HEK293 (cell line): ENCODE measurements at regions not wholly inside any gene's neighbourhood (a gene's known extent, or its start where the extent isn't known, plus 50 kb on each side); places are given as distances from the start of the nearest gene placed in this dataset.

Experiments used
- CTCF ChIA-PET: fragments of 350-600 bp; formaldehyde crosslinking; extraction: SDS; loops from one replicate; lab custom pipeline; 2021; ENCODE audit warnings: antibody characterized with exemption; lab: Yijun Ruan, JAX
- POLR2A ChIA-PET: fragments of 300-600 bp; formaldehyde crosslinking; extraction: SDS; loops from one replicate; lab custom pipeline; 2020; ENCODE audit warnings: antibody characterized with exemption, inconsistent platforms; lab: Yijun Ruan, JAX
- H3K27ac ChIP-seq: fragments of 200-500 bp; sonication (Bioruptor generic); 2 replicates; pipeline ENCODE4 v1.5.1; 2014; ENCODE audit warnings: low read depth, low read length, control low read depth, inconsistent platforms; ENCODE audit errors: extremely low read depth
- H3K36me3 ChIP-seq, 2 experiments: fragments of 200-500 bp in 1 of 2; sonication (Bioruptor generic) in 1 of 2; 1 replicate in 1 of 2; 2 replicates in 1 of 2; pipeline ENCODE4 v1.5.1; 2014 to 2017; ENCODE audit warnings: inconsistent platforms in 2 of 2, low read length in 2 of 2; ENCODE audit not compliant: control insufficient read depth in 2 of 2, insufficient read depth in 1 of 2
- H3K4me1 ChIP-seq: fragments of 200-500 bp; sonication (Bioruptor generic); 2 replicates; pipeline ENCODE4 v1.5.1; 2014; ENCODE audit warnings: mild to moderate bottlenecking, low read length, inconsistent platforms; ENCODE audit not compliant: control insufficient read depth, insufficient read depth
- H3K4me3 ChIP-seq: 2 replicates; pipeline ENCODE4 v1.5.1; 2011; ENCODE audit warnings: low read depth, mild to moderate bottlenecking, control low read depth, low read length, moderate library complexity
- H3K9me3 ChIP-seq: fragments of 200-500 bp; sonication (Bioruptor generic); 2 replicates; pipeline ENCODE4 v1.5.1; 2014; ENCODE audit warnings: low read depth, low read length, inconsistent platforms; ENCODE audit not compliant: control insufficient read depth, insufficient read depth
- AEBP2 ChIP-seq: fragments of 450-650 bp; formaldehyde crosslinking; IDR thresholded peaks from 2 replicates; pipeline ENCODE4 v1.5.1; 2016; ENCODE audit warnings: missing biosample characterization, missing genetic modification characterization, borderline replicate concordance
- GLI4 ChIP-seq: fragments of 450-650 bp; formaldehyde crosslinking; IDR thresholded peaks from 2 replicates; pipeline ENCODE4 v1.5.1; 2016; ENCODE audit warnings: missing biosample characterization, missing genetic modification characterization
- HOXA7 ChIP-seq: sonication (generic); formaldehyde crosslinking; IDR thresholded peaks from 2 replicates; pipeline ENCODE4 v1.8.1; 2022; ENCODE audit warnings: missing genetic modification reagents, borderline replicate concordance
- SETDB1 ChIP-seq: IDR thresholded peaks from one replicate; pipeline ENCODE4 v1.6.1; 2017; ENCODE audit warnings: mild to moderate bottlenecking, low read length, moderate library complexity, mixed read lengths; ENCODE audit not compliant: insufficient read length
- YY1 ChIP-seq: fragments of 450-650 bp; formaldehyde crosslinking; IDR thresholded peaks from 2 replicates; pipeline ENCODE4 v1.5.1; 2018; ENCODE audit warnings: missing biosample characterization, missing genetic modification characterization
- ZNF202 ChIP-seq: fragments of 450-650 bp; formaldehyde crosslinking; IDR thresholded peaks from 2 replicates; pipeline ENCODE4 v1.5.1; 2016; ENCODE audit warnings: missing biosample characterization, missing genetic modification characterization, borderline replicate concordance
- ZNF221 ChIP-seq: fragments of 450-650 bp; formaldehyde crosslinking; IDR thresholded peaks from 2 replicates; pipeline ENCODE4 v1.5.1; 2017; ENCODE audit warnings: missing biosample characterization, missing genetic modification characterization, borderline replicate concordance
- ZNF302 ChIP-seq: fragments of 450-650 bp; formaldehyde crosslinking; IDR thresholded peaks from 2 replicates; pipeline ENCODE4 v1.5.1; 2016; ENCODE audit warnings: missing biosample characterization, missing genetic modification characterization, low read depth
- ZNF391 ChIP-seq: fragments of 450-650 bp; formaldehyde crosslinking; IDR thresholded peaks from 2 replicates; pipeline ENCODE4 v1.5.1; 2016; ENCODE audit warnings: low read depth, missing biosample characterization, missing genetic modification characterization, borderline replicate concordance
- ZNF398 ChIP-seq: fragments of 450-650 bp; formaldehyde crosslinking; IDR thresholded peaks from 2 replicates; pipeline ENCODE4 v1.5.1; 2017; ENCODE audit warnings: missing biosample characterization, missing genetic modification characterization
- ZNF423 ChIP-seq: fragments of 450-650 bp; formaldehyde crosslinking; IDR thresholded peaks from 2 replicates; pipeline ENCODE4 v1.5.1; 2016; ENCODE audit warnings: missing biosample characterization, missing genetic modification characterization
- ZNF426 ChIP-seq: fragments of 450-650 bp; formaldehyde crosslinking; IDR thresholded peaks from 2 replicates; pipeline ENCODE4 v1.5.1; 2017; ENCODE audit warnings: missing biosample characterization, missing genetic modification characterization, mild to moderate bottlenecking, inconsistent platforms, moderate library complexity
- ZNF513 ChIP-seq: fragments of 450-650 bp; IDR thresholded peaks from 2 replicates; pipeline ENCODE4 v1.5.1; 2018; ENCODE audit warnings: missing biosample characterization, missing genetic modification characterization
- ZNF571 ChIP-seq: fragments of 450-650 bp; formaldehyde crosslinking; IDR thresholded peaks from 2 replicates; pipeline ENCODE4 v1.5.0; 2017; ENCODE audit warnings: missing biosample characterization, missing genetic modification characterization
- ZNF596 ChIP-seq: fragments of 450-650 bp; IDR thresholded peaks from 2 replicates; pipeline ENCODE4 v1.5.0; 2018; ENCODE audit warnings: missing biosample characterization, mild to moderate bottlenecking, missing genetic modification characterization, moderate library complexity
- ZNF701 ChIP-seq: fragments of 450-650 bp; formaldehyde crosslinking; IDR thresholded peaks from 2 replicates; pipeline ENCODE4 v1.5.1; 2016; ENCODE audit warnings: missing biosample characterization, missing genetic modification characterization
- ZNF707 ChIP-seq: fragments of 450-650 bp; formaldehyde crosslinking; IDR thresholded peaks from 2 replicates; pipeline ENCODE4 v1.5.1; 2016; ENCODE audit warnings: missing biosample characterization, missing genetic modification characterization
- ZNF830 ChIP-seq: fragments of 450-650 bp; IDR thresholded peaks from 2 replicates; pipeline ENCODE4 v1.5.0; 2018; ENCODE audit warnings: missing biosample characterization, missing genetic modification characterization, low read depth, mild to moderate bottlenecking, moderate library complexity
- ZNF837 ChIP-seq: fragments of 450-650 bp; formaldehyde crosslinking; IDR thresholded peaks from 2 replicates; pipeline ENCODE4 v1.5.1; 2016; ENCODE audit warnings: missing biosample characterization, missing genetic modification characterization
- TF ChIP-seq, protein P1 (sequence below): fragments of 450-650 bp; formaldehyde crosslinking; IDR thresholded peaks from 2 replicates; pipeline ENCODE4 v1.5.0; 2017; ENCODE audit warnings: missing biosample characterization, missing genetic modification characterization, borderline replicate concordance
- TF ChIP-seq, protein P2 (sequence below): fragments of 450-650 bp; formaldehyde crosslinking; IDR thresholded peaks from 2 replicates; pipeline ENCODE4 v1.5.1; 2017; ENCODE audit warnings: missing biosample characterization, mild to moderate bottlenecking, missing genetic modification characterization, moderate library complexity
- TF ChIP-seq, protein P3 (sequence below): fragments of 450-650 bp; formaldehyde crosslinking; IDR thresholded peaks from 2 replicates; pipeline ENCODE4 v1.5.1; 2016; ENCODE audit warnings: missing biosample characterization, missing genetic modification characterization

DNA sequence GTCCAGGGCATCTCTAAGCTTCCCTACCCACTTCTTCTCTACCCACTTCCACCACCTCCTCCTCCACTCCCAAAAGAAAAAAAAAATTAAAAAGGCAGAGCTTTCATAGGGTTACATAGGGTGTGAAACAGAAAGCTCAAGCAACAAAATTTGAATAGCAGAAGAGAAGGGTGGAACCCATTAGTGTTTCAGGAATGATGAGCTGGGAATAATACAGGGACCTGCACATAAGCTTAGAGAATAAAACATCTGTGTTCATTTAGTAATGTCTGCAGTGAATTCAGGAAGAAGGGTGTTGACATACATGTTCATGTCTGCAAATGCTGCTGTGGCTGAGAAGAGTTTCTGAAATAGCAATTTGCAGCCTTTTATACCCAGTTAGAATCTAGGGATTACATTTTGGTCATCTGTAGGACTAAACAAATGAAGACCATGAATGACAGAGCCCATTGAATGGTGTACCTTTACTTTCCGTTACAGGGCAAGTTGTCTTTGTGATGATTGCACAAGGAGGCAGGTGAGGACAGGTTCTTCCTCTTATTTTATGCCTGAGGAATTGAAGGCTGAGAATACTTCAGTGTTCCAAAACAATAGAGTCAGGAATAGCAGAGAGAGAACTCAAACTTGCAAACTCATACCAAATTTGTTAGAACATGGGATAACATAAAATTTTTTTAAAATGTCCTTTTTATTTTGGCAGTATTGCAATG is 975.1 kb downstream of the TFAP2A start (continued):
- TF ChIP-seq, protein P1, sequence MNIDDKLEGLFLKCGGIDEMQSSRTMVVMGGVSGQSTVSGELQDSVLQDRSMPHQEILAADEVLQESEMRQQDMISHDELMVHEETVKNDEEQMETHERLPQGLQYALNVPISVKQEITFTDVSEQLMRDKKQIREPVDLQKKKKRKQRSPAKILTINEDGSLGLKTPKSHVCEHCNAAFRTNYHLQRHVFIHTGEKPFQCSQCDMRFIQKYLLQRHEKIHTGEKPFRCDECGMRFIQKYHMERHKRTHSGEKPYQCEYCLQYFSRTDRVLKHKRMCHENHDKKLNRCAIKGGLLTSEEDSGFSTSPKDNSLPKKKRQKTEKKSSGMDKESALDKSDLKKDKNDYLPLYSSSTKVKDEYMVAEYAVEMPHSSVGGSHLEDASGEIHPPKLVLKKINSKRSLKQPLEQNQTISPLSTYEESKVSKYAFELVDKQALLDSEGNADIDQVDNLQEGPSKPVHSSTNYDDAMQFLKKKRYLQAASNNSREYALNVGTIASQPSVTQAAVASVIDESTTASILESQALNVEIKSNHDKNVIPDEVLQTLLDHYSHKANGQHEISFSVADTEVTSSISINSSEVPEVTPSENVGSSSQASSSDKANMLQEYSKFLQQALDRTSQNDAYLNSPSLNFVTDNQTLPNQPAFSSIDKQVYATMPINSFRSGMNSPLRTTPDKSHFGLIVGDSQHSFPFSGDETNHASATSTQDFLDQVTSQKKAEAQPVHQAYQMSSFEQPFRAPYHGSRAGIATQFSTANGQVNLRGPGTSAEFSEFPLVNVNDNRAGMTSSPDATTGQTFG (tag by site-specific recombination): no peak
- TF ChIP-seq ZNF302 (tag by site-specific recombination): no peak
- TF ChIP-seq ZNF707 (tag by site-specific recombination): no peak
- no peak for TF ChIP-seq ZNF701 (tag by site-specific recombination)

DNA sequence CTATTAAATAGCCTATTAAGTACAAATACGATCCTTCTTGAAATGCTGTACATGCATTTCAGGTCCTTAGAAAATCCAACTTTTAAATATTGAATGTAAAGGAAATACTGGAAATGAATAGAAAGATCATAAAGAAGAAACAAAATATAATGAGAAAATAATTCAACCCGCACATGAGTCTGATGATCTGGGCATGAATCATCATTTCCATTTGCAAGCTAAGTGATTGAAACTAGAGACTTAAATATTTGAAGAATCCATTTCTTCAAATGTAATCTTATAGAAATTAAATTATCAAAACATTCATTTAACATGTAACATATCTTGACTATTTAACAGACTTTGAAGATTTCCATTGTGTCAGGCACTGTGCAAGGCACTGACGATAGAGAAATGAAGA is 977.0 kb downstream of the TFAP2A start:
- no peaks in the 10 kb centered on the region; the same call in 1 of the 2 replicates for H3K9me3 ChIP-seq
- H3K36me3 ChIP-seq: no peaks in the 10 kb centered on the region
- TF ChIP-seq ZNF571: no peak
- no peak for TF ChIP-seq ZNF830 (tag by site-specific recombination)
- TF ChIP-seq ZNF596 (tag by site-specific recombination): no peak
- no peak for TF ChIP-seq ZNF391 (tag by site-specific recombination)
- no peak for TF ChIP-seq GLI4 (tag by site-specific recombination)
- TF ChIP-seq ZNF837 (tag by site-specific recombination): no peak
- no peak for TF ChIP-seq HOXA7
- no peak for TF ChIP-seq ZNF202 (tag by site-specific recombination)
- no peak for TF ChIP-seq ZNF221
- no peak for TF ChIP-seq ZNF426 (tag by site-specific recombination)
- TF ChIP-seq, protein P2, sequence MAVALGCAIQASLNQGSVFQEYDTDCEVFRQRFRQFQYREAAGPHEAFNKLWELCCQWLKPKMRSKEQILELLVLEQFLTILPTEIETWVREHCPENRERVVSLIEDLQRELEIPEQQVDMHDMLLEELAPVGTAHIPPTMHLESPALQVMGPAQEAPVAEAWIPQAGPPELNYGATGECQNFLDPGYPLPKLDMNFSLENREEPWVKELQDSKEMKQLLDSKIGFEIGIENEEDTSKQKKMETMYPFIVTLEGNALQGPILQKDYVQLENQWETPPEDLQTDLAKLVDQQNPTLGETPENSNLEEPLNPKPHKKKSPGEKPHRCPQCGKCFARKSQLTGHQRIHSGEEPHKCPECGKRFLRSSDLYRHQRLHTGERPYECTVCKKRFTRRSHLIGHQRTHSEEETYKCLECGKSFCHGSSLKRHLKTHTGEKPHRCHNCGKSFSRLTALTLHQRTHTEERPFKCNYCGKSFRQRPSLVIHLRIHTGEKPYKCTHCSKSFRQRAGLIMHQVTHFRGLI (tag by site-specific recombination): no peak
- no peak for TF ChIP-seq ZNF701 (tag by site-specific recombination)
- no peak for TF ChIP-seq ZNF398 (tag by site-specific recombination)
- TF ChIP-seq YY1 (tag by site-specific recombination): no peak
- no peak for TF ChIP-seq SETDB1
- no peak overlapping the region for H3K27ac ChIP-seq
- H3K4me1 ChIP-seq: no peaks in the 10 kb centered on the region
- ChIA-PET CTCF (no interaction called here), POLR2A (no interaction called here)
- H3K4me3 ChIP-seq: no peak overlapping the region

DNA sequence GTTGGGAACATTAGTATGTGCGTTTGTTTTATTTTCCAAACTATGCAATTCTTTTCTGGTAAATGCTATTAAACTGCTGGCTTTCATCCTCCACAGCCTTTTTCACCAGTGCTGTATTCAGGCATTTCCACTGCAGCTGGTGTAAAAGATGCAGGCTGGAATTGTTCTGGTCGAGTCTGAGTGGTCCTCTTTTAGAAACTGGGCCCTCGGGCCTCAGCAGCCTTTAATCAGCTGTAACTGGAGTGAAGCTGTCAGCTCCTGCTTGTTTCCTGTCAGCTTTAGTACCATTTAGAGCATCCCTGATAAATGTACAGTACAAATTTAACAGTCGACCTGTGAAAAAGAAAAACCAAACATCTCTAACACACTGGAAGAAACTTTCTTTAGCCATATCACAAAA is 979.6 kb downstream of the TFAP2A start:
- Histone ChIP-seq H3K27ac (no peak overlapping the region), H3K9me3 (no peaks in the 10 kb centered on the region; the same call in 1 of the 2 replicates), H3K36me3 (no peaks in the 10 kb centered on the region), H3K4me1 (no peaks in the 10 kb centered on the region), H3K4me3 (no peak overlapping the region)
- ChIA-PET POLR2A (no interaction called here), CTCF (interaction anchor here (2.2 kb wide), 1 partner anchor 22 kb away, joined by 15 read pairs; no protein-coding TSS in a partner anchor)
- TF ChIP-seq AEBP2 (no peak), ZNF423 (no peak), YY1 (tag by site-specific recombination) (no peak), ZNF513 (tag by site-specific recombination) (no peak)
- TF ChIP-seq, protein P3, sequence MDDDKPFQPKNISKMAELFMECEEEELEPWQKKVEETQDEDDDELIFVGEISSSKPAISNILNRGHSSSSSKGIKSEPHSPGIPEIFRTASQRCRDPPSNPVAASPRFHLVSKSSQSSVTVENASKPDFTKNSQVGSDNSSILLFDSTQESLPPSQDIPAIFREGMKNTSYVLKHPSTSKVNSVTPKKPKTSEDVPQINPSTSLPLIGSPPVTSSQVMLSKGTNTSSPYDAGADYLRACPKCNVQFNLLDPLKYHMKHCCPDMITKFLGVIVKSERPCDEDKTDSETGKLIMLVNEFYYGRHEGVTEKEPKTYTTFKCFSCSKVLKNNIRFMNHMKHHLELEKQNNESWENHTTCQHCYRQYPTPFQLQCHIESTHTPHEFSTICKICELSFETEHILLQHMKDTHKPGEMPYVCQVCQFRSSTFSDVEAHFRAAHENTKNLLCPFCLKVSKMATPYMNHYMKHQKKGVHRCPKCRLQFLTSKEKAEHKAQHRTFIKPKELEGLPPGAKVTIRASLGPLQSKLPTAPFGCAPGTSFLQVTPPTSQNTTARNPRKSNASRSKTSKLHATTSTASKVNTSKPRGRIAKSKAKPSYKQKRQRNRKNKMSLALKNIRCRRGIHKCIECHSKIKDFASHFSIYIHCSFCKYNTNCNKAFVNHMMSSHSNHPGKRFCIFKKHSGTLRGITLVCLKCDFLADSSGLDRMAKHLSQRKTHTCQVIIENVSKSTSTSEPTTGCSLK: no peak
